ENCODE measurements at regions not wholly inside any gene's neighbourhood (a gene's known extent, or its start where the extent isn't known, plus 50 kb on each side); places are given as distances from the start of the nearest gene placed in this dataset.

- no peak for TF ChIP-seq CTCF (IDR thresholded peaks at IDR 0.05; ENCODE audit: low read depth, low read length)
- no peaks in the 10 kb centered on the region for H3K36me3 ChIP-seq
- H3K9me3 ChIP-seq, result no peaks in the 10 kb centered on the region
- no peak overlapping the region for H3K4me3 ChIP-seq (ENCODE audit: low read depth, low read length)
- H3K4me1 ChIP-seq, result no peaks in the 10 kb centered on the region
- no peak for DNase-seq
- H3K27me3 ChIP-seq, result no peaks in the 10 kb centered on the region
These were observed 113.7 kb downstream of the NAB1 start for GRCh38 chr2:190762566-190762965.

GRCh38 chr2:190763100-190763499 lies 114.2 kb downstream of the NAB1 start:
- TF ChIP-seq CTCF (IDR thresholded peaks at IDR 0.05; ENCODE audit: low read depth, low read length), result no peak
- Histone ChIP-seq H3K9me3 (no peaks in the 10 kb centered on the region), H3K36me3 (no peaks in the 10 kb centered on the region), H3K27me3 (no peaks in the 10 kb centered on the region), H3K4me3 (ENCODE audit: low read depth, low read length) (no peak overlapping the region), H3K4me1 (no peaks in the 10 kb centered on the region)
- no peak for DNase-seq

- TF ChIP-seq CTCF (IDR thresholded peaks at IDR 0.05; ENCODE audit: low read depth, low read length), result no peak
- no peaks in the 10 kb centered on the region for H3K4me1 ChIP-seq
- H3K4me3 ChIP-seq (ENCODE audit: low read depth, low read length), result no peak overlapping the region
- H3K27me3 ChIP-seq, result no peaks in the 10 kb centered on the region
- H3K36me3 ChIP-seq, result no peaks in the 10 kb centered on the region
- no peaks in the 10 kb centered on the region for H3K9me3 ChIP-seq
- no peak for DNase-seq
These were observed 115.1 kb downstream of the NAB1 start for GRCh38 chr2:190763901-190764514.

GRCh38 chr2:190765386-190766173 lies 115.0 kb upstream of the GLS start:
- Histone ChIP-seq H3K27me3 (no peaks in the 10 kb centered on the region), H3K36me3 (no peaks in the 10 kb centered on the region), H3K4me1 (no peaks in the 10 kb centered on the region), H3K9me3 (no peaks in the 10 kb centered on the region), H3K4me3 (ENCODE audit: low read depth, low read length) (no peak overlapping the region)
- no peak for DNase-seq
- no peak for TF ChIP-seq CTCF (IDR thresholded peaks at IDR 0.05; ENCODE audit: low read depth, low read length)

GRCh38 chr2:190766174-190766572 lies 114.4 kb upstream of the GLS start:
- DNase-seq, result no peak
- no peaks in the 10 kb centered on the region for H3K4me1 ChIP-seq
- no peak overlapping the region for H3K4me3 ChIP-seq (ENCODE audit: low read depth, low read length)
- no peaks in the 10 kb centered on the region for H3K36me3 ChIP-seq
- no peak for TF ChIP-seq CTCF (IDR thresholded peaks at IDR 0.05; ENCODE audit: low read depth, low read length)
- H3K9me3 ChIP-seq, result no peaks in the 10 kb centered on the region
- H3K27me3 ChIP-seq, result no peaks in the 10 kb centered on the region

GRCh38 chr2:190766595-190766994 lies 114.0 kb upstream of the GLS start:
- H3K27me3 ChIP-seq, result no peaks in the 10 kb centered on the region
- no peaks in the 10 kb centered on the region for H3K36me3 ChIP-seq
- DNase-seq, result no peak
- H3K4me1 ChIP-seq, result no peaks in the 10 kb centered on the region
- no peak for TF ChIP-seq CTCF (IDR thresholded peaks at IDR 0.05; ENCODE audit: low read depth, low read length)
- no peaks in the 10 kb centered on the region for H3K9me3 ChIP-seq
- no peak overlapping the region for H3K4me3 ChIP-seq (ENCODE audit: low read depth, low read length)

All from BE2C (cell line).